ENCODE measurements at regions not wholly inside any gene's neighbourhood (a gene's known extent, or its start where the extent isn't known, plus 50 kb on each side); places are given as distances from the start of the nearest gene placed in this dataset.
"Not testable (repeated sequence)": the region's sequence is repeated elsewhere in the genome, so short reads cannot be mapped to it uniquely, and the experiment has no call there.

DNA sequence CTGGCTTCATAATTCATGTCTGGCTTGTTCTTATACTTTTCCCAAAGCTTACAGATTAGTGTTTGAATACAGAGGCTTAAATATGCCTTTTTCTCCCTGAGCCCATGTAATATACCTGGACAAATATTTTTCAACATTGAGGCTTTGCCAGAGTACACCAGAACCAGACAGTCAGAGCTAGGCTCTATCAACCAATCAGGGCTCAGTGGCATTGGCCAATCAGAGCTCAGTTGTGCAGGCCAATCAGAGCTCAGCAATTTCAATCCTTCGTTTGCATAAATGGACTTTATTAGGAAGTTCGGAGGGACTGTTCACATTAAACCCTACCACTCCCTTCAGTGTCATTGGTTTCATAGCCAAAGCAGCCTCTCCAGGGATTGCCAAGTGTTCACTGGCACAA is 51.2 kb upstream of the TMSB15B start:
- no peak for DNase-seq (ENCODE audit: low read depth)
- TF ChIP-seq, protein P1, sequence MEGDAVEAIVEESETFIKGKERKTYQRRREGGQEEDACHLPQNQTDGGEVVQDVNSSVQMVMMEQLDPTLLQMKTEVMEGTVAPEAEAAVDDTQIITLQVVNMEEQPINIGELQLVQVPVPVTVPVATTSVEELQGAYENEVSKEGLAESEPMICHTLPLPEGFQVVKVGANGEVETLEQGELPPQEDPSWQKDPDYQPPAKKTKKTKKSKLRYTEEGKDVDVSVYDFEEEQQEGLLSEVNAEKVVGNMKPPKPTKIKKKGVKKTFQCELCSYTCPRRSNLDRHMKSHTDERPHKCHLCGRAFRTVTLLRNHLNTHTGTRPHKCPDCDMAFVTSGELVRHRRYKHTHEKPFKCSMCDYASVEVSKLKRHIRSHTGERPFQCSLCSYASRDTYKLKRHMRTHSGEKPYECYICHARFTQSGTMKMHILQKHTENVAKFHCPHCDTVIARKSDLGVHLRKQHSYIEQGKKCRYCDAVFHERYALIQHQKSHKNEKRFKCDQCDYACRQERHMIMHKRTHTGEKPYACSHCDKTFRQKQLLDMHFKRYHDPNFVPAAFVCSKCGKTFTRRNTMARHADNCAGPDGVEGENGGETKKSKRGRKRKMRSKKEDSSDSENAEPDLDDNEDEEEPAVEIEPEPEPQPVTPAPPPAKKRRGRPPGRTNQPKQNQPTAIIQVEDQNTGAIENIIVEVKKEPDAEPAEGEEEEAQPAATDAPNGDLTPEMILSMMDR (IDR thresholded peaks at IDR 0.05; ENCODE audit: insufficient read depth, low read length), result no peak
- H3K4me3 ChIP-seq (ENCODE audit: low read depth, low read length), result no peak overlapping the region

DNA sequence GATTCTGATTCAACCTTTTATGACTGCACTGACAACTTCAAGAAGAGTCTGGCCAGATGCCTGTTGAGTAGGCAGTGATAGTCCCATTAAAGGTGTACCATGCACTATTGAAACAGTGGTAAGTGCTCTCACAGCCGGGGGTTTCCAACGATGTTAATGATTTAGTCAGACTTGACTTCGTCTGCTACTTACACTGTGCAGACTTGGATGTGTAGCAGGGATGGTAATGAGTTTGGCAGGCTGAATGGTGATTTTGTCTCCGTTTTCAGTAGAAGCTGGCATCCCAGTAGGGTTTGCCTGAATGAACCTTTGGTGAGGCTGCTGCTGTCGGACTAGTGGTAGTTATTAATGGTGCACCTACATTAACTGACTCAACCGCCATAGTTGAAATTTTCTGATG is 52.0 kb upstream of the TMSB15B start:
- DNase-seq (ENCODE audit: low read depth), result no peak
- TF ChIP-seq, protein P1 (IDR thresholded peaks at IDR 0.05; ENCODE audit: insufficient read depth, low read length), result no peak
- H3K4me3 ChIP-seq (ENCODE audit: low read depth, low read length), result no peak overlapping the region

DNA sequence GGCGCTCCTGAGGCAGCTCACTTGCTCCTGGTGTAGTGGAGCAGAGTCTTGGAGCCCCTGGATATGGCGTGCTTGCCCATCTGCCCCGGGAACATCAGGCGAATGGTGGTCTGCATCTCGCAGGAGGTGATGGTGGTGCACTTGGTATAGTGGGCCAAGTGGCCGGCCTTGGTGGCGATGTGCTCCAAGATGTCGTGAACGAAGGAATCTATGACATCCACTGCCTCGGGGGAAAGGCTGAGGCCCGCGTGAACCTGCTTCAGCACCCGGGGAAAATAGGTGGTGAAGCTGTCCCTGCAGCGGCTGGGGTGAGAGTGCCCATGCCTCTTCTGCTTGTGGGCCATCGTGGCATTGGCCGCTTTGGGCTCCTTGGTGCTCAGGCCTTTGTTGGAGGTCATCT is 58.1 kb upstream of the TMSB15B start:
- TF ChIP-seq, protein P1 (IDR thresholded peaks at IDR 0.05; ENCODE audit: insufficient read depth, low read length), result no peak
- no peak overlapping the region for H3K4me3 ChIP-seq (ENCODE audit: low read depth, low read length)
- no peak for DNase-seq (ENCODE audit: low read depth)

DNA sequence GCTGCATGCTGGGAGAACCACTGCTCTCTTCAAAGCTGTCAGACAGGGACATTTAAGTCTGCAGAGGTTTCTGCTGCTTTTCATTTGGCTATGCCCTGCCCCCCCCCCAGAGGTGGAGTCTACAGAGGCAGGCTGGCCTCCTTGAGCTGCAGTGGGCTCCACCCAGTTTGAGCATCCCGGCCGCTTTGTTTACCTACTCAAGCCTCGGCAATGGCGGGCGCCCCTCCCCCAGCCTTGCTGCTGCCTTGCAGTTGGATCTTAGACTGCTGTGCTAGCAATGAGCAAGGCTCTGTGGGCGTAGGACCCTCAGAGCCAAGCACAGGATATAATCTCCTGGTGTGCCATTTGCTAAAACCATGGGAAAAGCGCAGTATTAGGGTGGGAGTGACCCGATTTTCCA is 59.8 kb upstream of the TMSB15B start:
- not testable (repeated sequence) for H3K4me3 ChIP-seq (ENCODE audit: low read depth, low read length); DNase-seq (ENCODE audit: low read depth)

DNA sequence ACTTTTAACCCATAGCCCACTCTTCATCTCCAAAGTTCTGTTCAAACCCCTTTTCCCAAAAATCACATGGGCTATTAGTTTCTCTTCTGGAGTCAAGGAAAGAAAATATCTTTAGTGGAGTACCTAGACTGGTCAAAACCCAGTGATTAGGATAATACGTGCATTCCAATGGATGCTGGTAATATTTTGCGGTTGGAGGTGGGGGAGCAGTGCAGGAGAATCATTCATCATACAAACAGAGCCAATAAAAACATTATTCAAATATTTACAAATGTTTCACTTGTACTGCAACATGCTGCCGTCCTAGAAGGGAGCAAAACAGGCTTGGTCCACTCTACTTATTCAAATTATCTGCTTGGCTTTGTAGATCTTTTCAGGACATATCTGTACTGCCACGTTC is 57.2 kb upstream of the RAB9B start:
- TF ChIP-seq, protein P1 (IDR thresholded peaks at IDR 0.05; ENCODE audit: insufficient read depth, low read length), result no peak
- H3K4me3 ChIP-seq (ENCODE audit: low read depth, low read length), result no peak overlapping the region
- DNase-seq (ENCODE audit: low read depth), result peak; percentile 12

DNA sequence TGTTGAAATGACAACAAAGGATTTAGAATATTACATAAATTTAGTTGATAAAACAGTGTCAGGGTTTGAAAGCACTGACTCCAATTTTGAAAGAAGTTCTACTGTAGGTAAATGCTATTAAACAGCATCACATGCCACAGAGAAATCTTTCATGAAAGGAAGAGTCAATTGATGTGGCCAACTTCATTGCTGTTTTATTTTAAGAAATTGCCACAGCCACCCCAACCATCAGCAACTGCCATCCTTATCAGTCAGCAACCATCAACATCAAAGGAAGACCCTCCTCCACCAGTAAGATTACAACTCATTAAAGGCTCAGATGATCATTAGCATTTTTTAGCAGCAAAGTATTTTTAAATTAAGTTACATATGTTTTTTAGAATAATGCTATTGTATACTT is 54.6 kb upstream of the RAB9B start:
- DNase-seq (ENCODE audit: low read depth), result no peak
- H3K4me3 ChIP-seq (ENCODE audit: low read depth, low read length), result no peak overlapping the region
- TF ChIP-seq, protein P1 (IDR thresholded peaks at IDR 0.05; ENCODE audit: insufficient read depth, low read length), result no peak

DNA sequence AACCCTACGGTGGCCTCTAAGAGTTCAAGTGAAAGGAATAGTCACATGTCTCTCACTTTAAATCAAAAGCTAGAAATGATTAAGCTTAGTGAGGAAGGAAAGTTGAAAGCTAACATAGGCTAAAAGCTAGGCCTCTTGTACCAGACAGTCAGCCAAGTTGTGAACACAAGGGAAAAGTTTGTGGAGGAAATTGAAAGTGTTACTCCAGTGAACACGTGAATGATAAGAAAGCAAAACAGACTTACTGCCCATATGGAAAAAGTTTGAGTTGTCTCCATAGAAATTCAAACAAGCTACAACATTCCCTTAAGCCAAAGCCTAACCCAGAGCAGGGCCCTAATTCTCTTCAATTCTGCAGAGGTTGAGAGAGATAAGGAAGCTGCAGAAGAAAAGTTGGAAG is 51.5 kb upstream of the RAB9B start:
- DNase-seq (ENCODE audit: low read depth), result peak; percentile 60
- TF ChIP-seq, protein P1 (IDR thresholded peaks at IDR 0.05; ENCODE audit: insufficient read depth, low read length), result no peak
- no peak overlapping the region for H3K4me3 ChIP-seq (ENCODE audit: low read depth, low read length)

All from fibroblast of the aortic adventitia (primary cell).